HFF-Myc (cell line): ENCODE measurements at regions not wholly inside any gene's neighbourhood (a gene's known extent, or its start where the extent isn't known, plus 50 kb on each side); places are given as distances from the start of the nearest gene placed in this dataset.
"Not testable (repeated sequence)": the region's sequence is repeated elsewhere in the genome, so short reads cannot be mapped to it uniquely, and the experiment has no call there.

Source experiments
- DNase-seq: peaks from one replicate; pipeline ENCODE4 v3.0.0-alpha.2; 2011; ENCODE audit warnings: low read depth; ENCODE audit errors: extremely low read depth
- H3K4me3 ChIP-seq: replicated peaks from 2 replicates; pipeline ENCODE4 v1.5.1; 2011; ENCODE audit warnings: low read depth, mild to moderate bottlenecking, control low read depth, low read length
- TF ChIP-seq, protein P1 (sequence below): IDR thresholded peaks from 2 replicates; pipeline ENCODE4 v1.5.1; 2012; ENCODE audit warnings: mild to moderate bottlenecking, low read depth, low read length, control low read depth; ENCODE audit errors: missing control alignments

- TF ChIP-seq, protein P1, sequence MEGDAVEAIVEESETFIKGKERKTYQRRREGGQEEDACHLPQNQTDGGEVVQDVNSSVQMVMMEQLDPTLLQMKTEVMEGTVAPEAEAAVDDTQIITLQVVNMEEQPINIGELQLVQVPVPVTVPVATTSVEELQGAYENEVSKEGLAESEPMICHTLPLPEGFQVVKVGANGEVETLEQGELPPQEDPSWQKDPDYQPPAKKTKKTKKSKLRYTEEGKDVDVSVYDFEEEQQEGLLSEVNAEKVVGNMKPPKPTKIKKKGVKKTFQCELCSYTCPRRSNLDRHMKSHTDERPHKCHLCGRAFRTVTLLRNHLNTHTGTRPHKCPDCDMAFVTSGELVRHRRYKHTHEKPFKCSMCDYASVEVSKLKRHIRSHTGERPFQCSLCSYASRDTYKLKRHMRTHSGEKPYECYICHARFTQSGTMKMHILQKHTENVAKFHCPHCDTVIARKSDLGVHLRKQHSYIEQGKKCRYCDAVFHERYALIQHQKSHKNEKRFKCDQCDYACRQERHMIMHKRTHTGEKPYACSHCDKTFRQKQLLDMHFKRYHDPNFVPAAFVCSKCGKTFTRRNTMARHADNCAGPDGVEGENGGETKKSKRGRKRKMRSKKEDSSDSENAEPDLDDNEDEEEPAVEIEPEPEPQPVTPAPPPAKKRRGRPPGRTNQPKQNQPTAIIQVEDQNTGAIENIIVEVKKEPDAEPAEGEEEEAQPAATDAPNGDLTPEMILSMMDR, result no peak
- DNase-seq, result no peak
- H3K4me3 ChIP-seq, result no peak overlapping the region
These were observed 122.1 kb upstream of the XIRP2 start for GRCh38 chr2:166766220-166766619.

- TF ChIP-seq, protein P1, result no peak
- DNase-seq, result no peak
- H3K4me3 ChIP-seq, result no peak overlapping the region
These were observed 123.1 kb upstream of the XIRP2 start for GRCh38 chr2:166765141-166765540.

DNA sequence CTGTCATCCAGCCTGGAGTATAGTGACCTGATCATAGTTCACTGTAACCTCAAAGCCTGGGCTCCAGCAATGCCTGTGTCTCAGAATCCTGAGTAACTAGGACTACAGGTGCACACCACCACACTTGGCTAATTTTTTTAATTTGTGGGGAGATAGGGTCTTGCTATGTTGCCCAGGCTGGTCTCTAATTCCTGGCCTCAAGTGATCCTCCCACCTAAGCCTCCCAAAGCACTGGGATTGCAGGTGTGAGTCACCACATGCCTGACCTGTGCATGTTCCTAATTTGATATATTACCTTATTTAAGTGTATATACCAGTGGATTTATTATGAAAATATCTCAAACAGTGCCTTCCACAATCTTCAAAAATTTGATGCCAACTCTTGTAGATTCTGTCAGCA, 123.6 kb upstream of the XIRP2 start:
- no peak overlapping the region for H3K4me3 ChIP-seq
- DNase-seq, result no peak
- TF ChIP-seq, protein P1, result no peak

- DNase-seq, result no peak
- TF ChIP-seq, protein P1, result no peak
These were observed 124.1 kb upstream of the XIRP2 start for GRCh38 chr2:166764216-166764615.

GRCh38 chr2:166762746-166763145, 125.5 kb upstream of the XIRP2 start:
- DNase-seq, result no peak
- H3K4me3 ChIP-seq, result no peak overlapping the region
- TF ChIP-seq, protein P1, result no peak

More at GRCh38 chr2:166764216-166764615, 124.1 kb upstream of the XIRP2 start:
- H3K4me3 ChIP-seq, result no peak overlapping the region

- DNase-seq, result no peak
- H3K4me3 ChIP-seq, result no peak overlapping the region
- TF ChIP-seq, protein P1, result no peak
These were observed 129.3 kb upstream of the XIRP2 start for GRCh38 chr2:166758956-166759355.

- DNase-seq, result no peak
- no peak overlapping the region for H3K4me3 ChIP-seq
- TF ChIP-seq, protein P1, result no peak
These were observed 137.7 kb upstream of the XIRP2 start for GRCh38 chr2:166750624-166751023.

DNA sequence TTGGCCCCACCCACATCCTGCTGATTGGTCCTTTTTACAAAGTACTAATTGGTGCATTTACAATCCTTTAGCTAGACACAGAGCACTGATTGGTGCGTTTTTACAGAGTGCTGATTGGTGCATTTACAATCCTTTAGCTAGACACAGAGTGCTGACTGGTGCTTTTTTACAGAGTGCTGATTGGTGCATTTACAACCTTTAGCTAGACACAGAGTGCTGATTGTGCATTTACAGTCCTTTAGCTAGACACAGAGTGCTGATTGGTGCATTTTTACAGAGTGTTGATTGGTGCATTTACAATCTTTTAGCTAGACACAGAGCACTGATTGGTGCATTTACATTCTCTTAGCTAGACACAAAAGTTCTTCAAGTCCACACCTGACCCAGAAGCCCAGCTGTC, 144.2 kb upstream of the XIRP2 start:
- not testable (repeated sequence) for DNase-seq, H3K4me3 ChIP-seq

GRCh38 chr2:166743482-166743881, 144.8 kb upstream of the XIRP2 start:
- DNase-seq, H3K4me3 ChIP-seq: not testable (repeated sequence)
